Forelimb muscle (tissue), 1 donor: ENCODE measurements at regions not wholly inside any gene's neighbourhood (a gene's known extent, or its start where the extent isn't known, plus 50 kb on each side); places are given as distances from the start of the nearest gene placed in this dataset.

Source experiments
- DNase-seq: peaks from one replicate; pipeline ENCODE4 v3.0.0-alpha.2; 2013; ENCODE audit warnings: low read depth

- DNase-seq, result no peak
Measured at GRCh38 chr6:134712311-134712710, 237.6 kb downstream of the ALDH8A1 start.

DNA sequence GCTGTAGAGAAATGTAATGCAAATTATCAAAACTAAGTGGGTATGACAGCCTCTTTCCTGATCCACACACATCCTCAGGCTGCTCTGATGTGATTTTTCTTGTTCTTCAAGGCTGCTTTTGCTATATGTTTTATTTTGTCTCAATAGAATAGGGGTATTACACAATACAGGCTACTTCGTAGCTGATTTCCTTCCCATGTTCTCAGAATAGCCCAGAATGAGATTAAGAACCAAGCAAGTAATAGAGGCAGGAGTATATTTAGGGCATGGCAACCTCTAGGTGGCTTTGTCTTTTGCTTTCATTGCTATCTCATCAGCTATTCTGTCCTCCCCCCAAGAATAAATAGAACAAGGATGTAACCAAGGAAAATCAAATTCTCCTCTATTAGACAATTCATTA lies 241.8 kb downstream of the ALDH8A1 start:
- DNase-seq, result no peak

- DNase-seq, result no peak
Measured at GRCh38 chr6:134707342-134708031, 242.4 kb downstream of the ALDH8A1 start.

DNA sequence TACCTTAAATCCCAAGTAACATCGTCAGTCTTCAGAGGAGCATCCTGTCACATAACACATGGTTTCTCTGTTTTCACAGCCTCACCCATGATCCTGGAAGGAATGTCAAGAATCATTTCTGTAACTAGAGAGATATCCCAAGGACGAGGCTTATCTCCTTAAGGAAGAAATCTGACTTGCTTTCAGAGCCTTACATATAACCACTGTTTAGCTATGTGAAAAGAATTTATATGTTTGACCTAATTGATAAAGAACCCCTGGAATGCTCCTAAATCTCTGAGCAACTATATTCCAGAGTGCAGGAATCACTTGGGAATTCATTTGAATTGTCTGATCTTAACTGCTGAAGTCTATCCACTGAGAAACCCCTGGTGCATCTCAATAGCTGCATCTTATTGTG lies 243.1 kb downstream of the ALDH8A1 start:
- DNase-seq, result no peak

- no peak for DNase-seq
Measured at GRCh38 chr6:134706153-134706552, 243.7 kb downstream of the ALDH8A1 start.

DNA sequence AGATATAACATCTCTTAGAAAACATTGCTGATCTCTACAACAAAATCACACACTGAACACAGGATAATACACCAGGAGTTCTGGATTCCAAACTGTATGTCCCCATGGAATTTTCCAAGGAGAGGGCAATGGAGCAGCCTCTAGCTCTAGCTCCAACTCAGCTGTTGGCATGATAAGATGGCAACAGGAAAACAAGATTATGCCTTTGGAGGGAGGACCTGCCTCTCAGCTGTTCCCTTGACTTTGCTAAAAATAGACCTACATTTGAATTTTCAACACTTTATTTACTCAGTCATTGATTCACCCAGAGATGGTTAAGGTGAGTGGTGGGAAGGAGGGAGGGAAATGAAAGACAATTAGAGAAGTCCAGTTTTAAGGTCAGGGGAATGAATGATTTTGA lies 246.7 kb downstream of the ALDH8A1 start:
- DNase-seq, result no peak

- no peak for DNase-seq
Measured at GRCh38 chr6:134702279-134702678, 247.6 kb downstream of the ALDH8A1 start.

- DNase-seq, result no peak
Measured at GRCh38 chr6:134701301-134701700, 248.6 kb downstream of the ALDH8A1 start.

DNA sequence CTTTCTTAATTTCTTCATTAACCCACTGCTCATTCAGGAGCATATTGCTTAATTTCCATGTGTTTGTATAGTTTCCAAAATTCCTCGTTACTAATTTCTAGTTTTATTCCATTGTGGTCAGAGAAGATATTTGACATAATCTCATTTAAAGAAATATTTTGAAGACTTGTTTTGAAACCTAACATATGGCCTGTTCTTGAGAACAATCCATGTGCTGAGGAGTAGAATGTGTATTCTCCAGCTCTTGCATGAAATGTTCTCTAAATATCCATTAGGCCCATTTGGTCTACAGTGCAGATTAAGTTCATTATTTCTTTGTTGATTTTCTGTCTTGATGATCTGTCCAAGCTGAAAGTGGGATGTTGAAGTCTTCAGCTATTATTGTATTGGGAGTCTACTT lies 251.7 kb downstream of the ALDH8A1 start:
- DNase-seq, result no peak

GRCh38 chr6:134692008-134692407 lies 257.9 kb downstream of the ALDH8A1 start:
- DNase-seq, result no peak

DNA sequence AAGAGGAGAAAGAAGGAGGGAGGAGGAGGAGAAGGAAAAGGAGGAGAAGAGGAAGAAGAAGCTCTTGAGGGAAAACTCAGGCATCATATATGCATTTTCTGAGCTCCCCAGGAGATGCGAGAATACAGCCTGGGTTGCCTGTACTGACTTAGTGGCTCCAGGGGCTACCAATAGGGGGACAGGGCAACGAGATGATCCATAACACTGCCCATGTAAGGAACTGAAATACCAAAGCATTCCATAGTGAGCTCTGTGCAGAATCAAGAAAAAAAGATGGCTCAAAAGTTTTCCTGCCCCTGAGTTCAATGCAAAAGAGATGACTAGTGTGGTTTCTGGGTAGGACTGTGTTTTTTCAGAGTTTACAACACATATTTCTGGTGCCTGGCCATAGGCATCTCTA lies 258.7 kb downstream of the ALDH8A1 start:
- DNase-seq, result no peak

GRCh38 chr6:134690048-134690447 lies 259.9 kb downstream of the ALDH8A1 start:
- DNase-seq, result no peak

- DNase-seq, result no peak
Measured at GRCh38 chr6:134689641-134690040, 260.3 kb downstream of the ALDH8A1 start.

DNA sequence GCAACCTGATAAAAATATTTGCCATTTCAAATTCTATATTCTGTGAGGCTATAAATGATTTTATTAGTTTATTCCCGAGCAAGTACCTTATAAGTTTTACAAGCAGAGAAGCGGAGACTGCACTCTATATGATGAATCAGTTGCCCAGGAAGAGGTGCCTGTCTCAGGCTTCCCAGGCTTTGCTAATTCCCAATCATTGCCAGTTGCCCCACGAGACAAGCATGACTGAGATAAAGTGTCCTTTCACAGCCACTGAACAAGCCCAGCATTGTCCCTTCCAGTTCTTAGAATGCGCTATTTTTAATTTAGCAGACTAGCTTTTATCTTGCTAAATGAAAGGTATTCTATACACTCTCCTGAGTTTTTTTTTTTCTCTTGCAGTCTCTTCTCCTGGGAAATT lies 260.7 kb downstream of the ALDH8A1 start:
- no peak for DNase-seq

DNA sequence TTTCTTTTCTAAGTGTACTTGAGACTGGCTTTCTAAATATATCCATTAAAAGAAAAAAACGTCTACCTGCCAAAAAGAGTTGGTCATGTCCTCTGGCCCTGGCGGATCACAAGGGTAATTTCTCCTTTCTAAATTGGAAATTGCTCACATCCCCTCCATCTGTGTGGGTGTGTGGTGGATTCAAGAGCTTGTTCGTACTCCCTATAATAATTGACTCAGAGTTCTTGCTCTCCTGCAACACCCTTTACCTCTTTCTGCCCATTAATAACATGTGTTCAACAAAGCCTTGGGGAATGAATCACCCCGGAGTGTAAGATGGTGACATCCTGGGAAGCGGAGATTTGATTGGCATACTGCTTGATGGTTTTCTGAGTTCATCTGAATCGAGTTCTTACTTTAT lies 263.8 kb downstream of the ALDH8A1 start:
- DNase-seq, result no peak

DNA sequence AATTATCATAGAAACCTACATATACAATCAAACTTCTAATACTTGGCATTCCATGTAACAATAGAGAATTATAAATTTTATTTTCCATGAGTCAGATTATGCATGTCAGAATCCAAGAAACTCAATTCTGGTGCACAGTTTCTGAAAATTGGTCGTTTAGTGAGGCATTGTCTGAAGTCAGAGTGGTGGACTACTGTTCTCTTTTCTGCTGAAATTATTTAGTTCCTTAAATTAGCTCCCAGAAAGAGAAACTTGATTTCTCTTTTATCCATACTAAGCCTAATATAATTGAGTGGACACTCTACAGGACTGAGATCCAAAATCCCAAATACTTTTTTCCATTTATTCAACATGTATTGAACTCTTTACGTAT lies 265.5 kb downstream of the ALDH8A1 start:
- DNase-seq, result no peak

- no peak for DNase-seq
Measured at GRCh38 chr6:134683783-134684422, 266.0 kb downstream of the ALDH8A1 start.

- no peak for DNase-seq
Measured at GRCh38 chr6:134680433-134680832, 269.5 kb downstream of the ALDH8A1 start.

GRCh38 chr6:134680021-134680420 lies 269.9 kb downstream of the ALDH8A1 start:
- DNase-seq, result no peak

- DNase-seq, result no peak
Measured at GRCh38 chr6:134678436-134678889, 271.4 kb downstream of the ALDH8A1 start.

DNA sequence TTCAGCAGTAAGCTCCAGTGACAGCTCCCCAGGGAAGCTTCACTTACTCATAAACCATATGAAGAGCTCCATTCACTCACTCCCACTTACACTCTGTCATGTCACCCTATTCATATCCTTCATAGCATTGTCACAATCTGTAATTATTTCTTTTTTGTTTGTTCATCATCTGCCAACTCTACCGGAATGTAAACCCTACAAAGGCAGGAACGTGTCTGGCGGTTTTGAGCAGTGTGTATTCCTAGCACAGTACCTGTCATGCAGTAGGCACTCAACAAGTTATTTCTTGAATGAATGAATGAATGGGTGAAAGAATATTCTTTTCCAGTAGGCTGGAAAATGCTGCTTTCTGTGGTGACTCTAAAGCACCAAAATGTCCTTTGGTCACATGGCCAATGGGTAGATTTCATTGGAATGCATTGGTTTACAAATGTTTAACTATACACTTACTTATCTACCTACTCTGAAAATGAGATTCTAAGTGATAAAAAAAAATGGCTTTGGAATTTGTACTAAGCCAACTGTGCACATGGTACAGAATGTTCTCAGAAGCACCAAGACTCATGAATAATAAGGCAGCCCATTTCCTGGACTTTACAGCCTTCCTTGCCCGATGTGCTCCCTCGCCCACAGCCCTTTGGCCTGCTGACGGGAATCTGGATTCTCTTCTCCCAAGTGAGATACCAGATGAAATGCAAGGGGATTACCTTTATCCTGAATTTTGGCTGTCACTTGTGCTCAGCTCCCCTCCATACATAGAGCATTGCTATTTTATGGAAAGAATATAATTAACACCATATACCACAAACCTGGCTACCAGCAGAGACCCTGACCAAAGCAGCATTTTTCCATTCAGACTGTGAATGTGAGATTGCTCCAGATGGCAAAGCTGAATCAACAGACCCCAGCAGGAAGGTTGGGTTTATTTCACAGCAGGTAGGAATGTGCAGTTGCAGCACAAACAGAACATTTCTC lies 273.3 kb downstream of the ALDH8A1 start:
- DNase-seq, result no peak
